ENCODE measurements at regions not wholly inside any gene's neighbourhood (a gene's known extent, or its start where the extent isn't known, plus 50 kb on each side); places are given as distances from the start of the nearest gene placed in this dataset.

- 0 out of 2 replicates have a peak, but pooled peaks have one; percentile 59 for TF ChIP-seq SREBF2 (CRISPR knock-in tag; IDR thresholded peaks at IDR 0.05)
- TF ChIP-seq, protein P1, sequence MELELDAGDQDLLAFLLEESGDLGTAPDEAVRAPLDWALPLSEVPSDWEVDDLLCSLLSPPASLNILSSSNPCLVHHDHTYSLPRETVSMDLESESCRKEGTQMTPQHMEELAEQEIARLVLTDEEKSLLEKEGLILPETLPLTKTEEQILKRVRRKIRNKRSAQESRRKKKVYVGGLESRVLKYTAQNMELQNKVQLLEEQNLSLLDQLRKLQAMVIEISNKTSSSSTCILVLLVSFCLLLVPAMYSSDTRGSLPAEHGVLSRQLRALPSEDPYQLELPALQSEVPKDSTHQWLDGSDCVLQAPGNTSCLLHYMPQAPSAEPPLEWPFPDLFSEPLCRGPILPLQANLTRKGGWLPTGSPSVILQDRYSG (tag; conservative IDR thresholded peaks at IDR 0.05; ENCODE audit: low read depth), result no peak
These were observed 240.4 kb downstream of the EDEM1 start (continued) for GRCh38 chr3:5427938-5428337.

DNA sequence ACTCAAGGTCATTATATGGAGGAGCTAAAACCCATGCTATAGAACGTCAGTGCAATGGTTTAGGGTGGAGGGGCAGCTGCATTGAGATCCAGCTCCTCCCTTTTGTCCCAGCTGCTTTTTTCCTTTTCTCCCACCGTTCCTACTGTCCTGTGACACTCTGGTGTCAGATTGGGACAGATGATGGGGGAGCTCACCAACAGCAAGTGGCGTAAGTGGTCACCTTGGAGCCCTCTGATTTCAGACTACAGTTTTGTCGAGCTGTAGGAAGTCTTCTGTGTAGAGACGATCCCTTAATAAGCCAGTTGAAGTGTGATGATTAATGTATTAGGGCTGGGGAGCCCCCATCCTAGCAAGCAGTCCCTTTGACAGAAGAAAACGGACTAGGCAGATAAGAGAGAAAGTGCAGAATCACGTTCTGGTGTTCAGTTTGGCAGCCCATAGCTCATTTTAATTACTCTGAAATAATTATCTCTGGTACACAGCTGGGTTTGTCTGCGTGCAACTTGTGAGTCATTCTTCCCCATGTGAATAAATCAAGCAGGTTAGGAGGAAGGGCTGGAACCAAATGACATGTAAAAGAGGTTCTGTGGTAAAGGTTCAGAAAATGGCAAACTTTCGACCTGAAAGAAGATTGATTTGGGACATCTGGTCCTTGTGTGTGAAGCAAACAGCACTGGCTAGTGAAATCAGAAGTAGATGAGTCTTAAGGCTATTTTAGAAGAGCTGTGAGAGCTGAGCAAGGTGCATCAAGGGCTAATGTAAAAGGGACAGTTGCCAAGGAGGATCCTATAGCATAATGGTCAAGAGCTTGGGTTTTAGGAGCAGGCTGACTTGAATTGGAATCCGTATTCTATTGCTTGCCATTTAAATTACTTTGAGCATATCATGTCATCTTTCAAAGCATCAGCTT is 241.4 kb downstream of the EDEM1 start:
- no peaks in the 10 kb centered on the region for H3K9me1 ChIP-seq (ENCODE audit: control insufficient read depth, insufficient read depth, low read length)
- no TSS peak for BruUV-seq (replicated peaks)
- peak overlapping the region; percentile 84 for H3K4me2 ChIP-seq (ENCODE audit: insufficient read depth, low read length)
- peaks cover 23 to 63% of the 10 kb centered on the region in 2 experiments for H3K4me1 ChIP-seq (replicated peaks in 1 of 2; ENCODE audit: control insufficient read depth in 2 of 2, insufficient read depth in 2 of 2, low read length in 2 of 2)
- peak overlapping the region in 1 of 2 experiments; percentile 65; a peak in 3 of 4 replicates for H3K9ac ChIP-seq (ENCODE audit: insufficient read depth in 1 of 2, low read depth in 2 of 2, low read length in 2 of 2)
- FAIRE-seq, result peak; percentile 97
- no peaks in the 10 kb centered on the region for H3K27me3 ChIP-seq (ENCODE audit: control insufficient read depth in 2 of 2, insufficient read depth in 2 of 2, low read length in 2 of 2)
- H2AFZ ChIP-seq (ENCODE audit: low read depth, low read length), result peak overlapping the region; percentile 71
- POLR2A ChIA-PET, result interaction anchor here (0.5 to 2.5 kb wide), 17 partner anchors 9 to 1103 kb away, joined by 3 to 11 read pairs (median 4); no protein-coding TSS in a partner anchor
- H3K9me3 ChIP-seq (replicated peaks; ENCODE audit: control insufficient read depth, insufficient read depth, low read depth, low read length), result peaks cover 19% of the 10 kb centered on the region
- DNase-seq (ENCODE audit: extremely low read depth in 1 of 4, low spot score in 3 of 4), result peak; percentile 92 to 97 (median 93)
- no peaks in the 10 kb centered on the region; the same call in 2 of the 3 replicates for H3K36me3 ChIP-seq (ENCODE audit: control insufficient read depth, insufficient read depth, low read length)
- peak overlapping the region; percentile 3; the same call in 1 of the 2 replicates for H3K4me3 ChIP-seq
- peak; percentile 87 for ATAC-seq
- no peaks in the 10 kb centered on the region for H3K79me2 ChIP-seq (ENCODE audit: control insufficient read depth, insufficient read depth, low read length)
- peak overlapping the region; percentile 92 for H3K27ac ChIP-seq (ENCODE audit: extremely low read depth, low read depth, low read length)
- CTCF ChIA-PET (ENCODE audit: low intra/inter-chr PET ratio), result no interaction called here
- in situ Hi-C loops (cut with MboI), result loop anchor here (5.0 kb wide), 1 partner anchor 133 kb away; no protein-coding TSS in a partner anchor
- no peaks in the 10 kb centered on the region for H4K20me1 ChIP-seq (replicated peaks; ENCODE audit: control insufficient read depth, insufficient read depth, low read length)
- intact Hi-C loops (cut with micrococcal nuclease), result loop anchor here (1.0 to 10.0 kb wide), 10 partner anchors 48 to 466 kb away; no protein-coding TSS in a partner anchor
- WGBS (ENCODE audit: insufficient coverage, low coverage, missing lambda C conversion rate), result 1% methylated on average over 10 of the region's 10 CpGs
- TF ChIP-seq CHD1 (IDR thresholded peaks at IDR 0.05; ENCODE audit: low read length) (no peak), ZFP1 (CRISPR knock-in tag; IDR thresholded peaks at IDR 0.05) (0 out of 2 replicates have a peak, but pooled peaks have one; percentile 21), TGIF2 (CRISPR knock-in tag; IDR thresholded peaks at IDR 0.05) (no peak), BMI1 (IDR thresholded peaks at IDR 0.05; ENCODE audit: low read length) (no peak), BRF1 (IDR thresholded peaks at IDR 0.05; ENCODE audit: borderline replicate concordance, extremely low read depth, insufficient read length) (no peak)
- TF ChIP-seq, protein P2, sequence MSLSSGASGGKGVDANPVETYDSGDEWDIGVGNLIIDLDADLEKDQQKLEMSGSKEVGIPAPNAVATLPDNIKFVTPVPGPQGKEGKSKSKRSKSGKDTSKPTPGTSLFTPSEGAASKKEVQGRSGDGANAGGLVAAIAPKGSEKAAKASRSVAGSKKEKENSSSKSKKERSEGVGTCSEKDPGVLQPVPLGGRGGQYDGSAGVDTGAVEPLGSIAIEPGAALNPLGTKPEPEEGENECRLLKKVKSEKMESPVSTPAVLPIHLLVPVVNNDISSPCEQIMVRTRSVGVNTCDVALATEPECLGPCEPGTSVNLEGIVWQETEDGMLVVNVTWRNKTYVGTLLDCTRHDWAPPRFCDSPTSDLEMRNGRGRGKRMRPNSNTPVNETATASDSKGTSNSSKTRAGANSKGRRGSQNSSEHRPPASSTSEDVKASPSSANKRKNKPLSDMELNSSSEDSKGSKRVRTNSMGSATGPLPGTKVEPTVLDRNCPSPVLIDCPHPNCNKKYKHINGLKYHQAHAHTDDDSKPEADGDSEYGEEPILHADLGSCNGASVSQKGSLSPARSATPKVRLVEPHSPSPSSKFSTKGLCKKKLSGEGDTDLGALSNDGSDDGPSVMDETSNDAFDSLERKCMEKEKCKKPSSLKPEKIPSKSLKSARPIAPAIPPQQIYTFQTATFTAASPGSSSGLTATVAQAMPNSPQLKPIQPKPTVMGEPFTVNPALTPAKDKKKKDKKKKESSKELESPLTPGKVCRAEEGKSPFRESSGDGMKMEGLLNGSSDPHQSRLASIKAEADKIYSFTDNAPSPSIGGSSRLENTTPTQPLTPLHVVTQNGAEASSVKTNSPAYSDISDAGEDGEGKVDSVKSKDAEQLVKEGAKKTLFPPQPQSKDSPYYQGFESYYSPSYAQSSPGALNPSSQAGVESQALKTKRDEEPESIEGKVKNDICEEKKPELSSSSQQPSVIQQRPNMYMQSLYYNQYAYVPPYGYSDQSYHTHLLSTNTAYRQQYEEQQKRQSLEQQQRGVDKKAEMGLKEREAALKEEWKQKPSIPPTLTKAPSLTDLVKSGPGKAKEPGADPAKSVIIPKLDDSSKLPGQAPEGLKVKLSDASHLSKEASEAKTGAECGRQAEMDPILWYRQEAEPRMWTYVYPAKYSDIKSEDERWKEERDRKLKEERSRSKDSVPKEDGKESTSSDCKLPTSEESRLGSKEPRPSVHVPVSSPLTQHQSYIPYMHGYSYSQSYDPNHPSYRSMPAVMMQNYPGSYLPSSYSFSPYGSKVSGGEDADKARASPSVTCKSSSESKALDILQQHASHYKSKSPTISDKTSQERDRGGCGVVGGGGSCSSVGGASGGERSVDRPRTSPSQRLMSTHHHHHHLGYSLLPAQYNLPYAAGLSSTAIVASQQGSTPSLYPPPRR (CRISPR knock-in tag; IDR thresholded peaks at IDR 0.05; ENCODE audit: borderline replicate concordance), result peak; percentile 93
- TF ChIP-seq, protein P3, sequence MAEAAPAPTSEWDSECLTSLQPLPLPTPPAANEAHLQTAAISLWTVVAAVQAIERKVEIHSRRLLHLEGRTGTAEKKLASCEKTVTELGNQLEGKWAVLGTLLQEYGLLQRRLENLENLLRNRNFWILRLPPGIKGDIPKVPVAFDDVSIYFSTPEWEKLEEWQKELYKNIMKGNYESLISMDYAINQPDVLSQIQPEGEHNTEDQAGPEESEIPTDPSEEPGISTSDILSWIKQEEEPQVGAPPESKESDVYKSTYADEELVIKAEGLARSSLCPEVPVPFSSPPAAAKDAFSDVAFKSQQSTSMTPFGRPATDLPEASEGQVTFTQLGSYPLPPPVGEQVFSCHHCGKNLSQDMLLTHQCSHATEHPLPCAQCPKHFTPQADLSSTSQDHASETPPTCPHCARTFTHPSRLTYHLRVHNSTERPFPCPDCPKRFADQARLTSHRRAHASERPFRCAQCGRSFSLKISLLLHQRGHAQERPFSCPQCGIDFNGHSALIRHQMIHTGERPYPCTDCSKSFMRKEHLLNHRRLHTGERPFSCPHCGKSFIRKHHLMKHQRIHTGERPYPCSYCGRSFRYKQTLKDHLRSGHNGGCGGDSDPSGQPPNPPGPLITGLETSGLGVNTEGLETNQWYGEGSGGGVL (CRISPR knock-in tag; IDR thresholded peaks at IDR 0.05), result no peak
